Stimulated activated CD8-positive, alpha-beta memory T cell treated with anti-CD3 and anti-CD28 coated beads, Interleukin-15, amount 100 ng/mL, for 4 hours (primary cell): ENCODE measurements at regions not wholly inside any gene's neighbourhood (a gene's known extent, or its start where the extent isn't known, plus 50 kb on each side); places are given as distances from the start of the nearest gene placed in this dataset.

Experiments
- DNase-seq, 2 donors: peaks; one replicate each; pipeline ENCODE4 v3.0.0-alpha.2; 2020; ENCODE audit warnings: low read depth in 2 of 2

DNA sequence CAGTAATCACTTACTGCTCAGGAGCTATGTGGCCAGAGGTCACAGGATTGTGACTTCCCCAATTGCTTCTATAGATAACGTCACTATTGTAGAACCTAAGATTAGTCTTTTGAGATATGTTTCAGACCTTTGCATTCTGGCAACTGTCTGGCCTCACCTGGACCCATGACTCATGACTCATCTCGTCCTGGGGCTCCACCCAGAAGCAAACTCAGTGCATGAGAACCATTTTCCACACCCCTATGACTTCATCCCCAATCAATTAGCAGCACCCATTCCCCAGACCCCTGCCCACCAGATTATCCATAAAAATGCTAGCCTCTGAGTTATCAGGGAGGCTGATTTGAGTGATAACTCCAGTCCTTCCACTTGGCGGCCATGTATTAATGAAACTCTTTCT lies 186.9 kb downstream of the EMP1 start:
- DNase-seq: no peak

DNA sequence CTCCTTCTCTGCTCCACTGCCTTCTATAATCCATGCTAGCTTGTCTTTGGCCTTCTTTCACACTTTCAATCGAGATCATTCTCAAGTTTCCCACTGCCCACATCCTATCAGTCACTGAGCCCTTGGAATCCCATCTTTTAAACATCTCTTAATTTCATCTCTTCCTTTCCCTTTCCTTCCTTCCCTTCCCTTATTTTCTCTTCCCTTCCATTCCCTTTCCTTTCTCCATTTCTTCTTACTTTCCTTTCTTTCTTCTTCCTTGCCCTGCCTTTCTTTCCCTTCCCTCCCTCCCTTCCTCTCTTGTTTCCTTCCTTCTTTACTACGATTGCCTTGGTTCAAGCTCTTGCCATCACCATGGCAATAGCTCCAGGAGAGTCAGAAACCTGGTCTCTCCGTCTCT lies 183.8 kb downstream of the EMP1 start:
- DNase-seq: no peak

DNA sequence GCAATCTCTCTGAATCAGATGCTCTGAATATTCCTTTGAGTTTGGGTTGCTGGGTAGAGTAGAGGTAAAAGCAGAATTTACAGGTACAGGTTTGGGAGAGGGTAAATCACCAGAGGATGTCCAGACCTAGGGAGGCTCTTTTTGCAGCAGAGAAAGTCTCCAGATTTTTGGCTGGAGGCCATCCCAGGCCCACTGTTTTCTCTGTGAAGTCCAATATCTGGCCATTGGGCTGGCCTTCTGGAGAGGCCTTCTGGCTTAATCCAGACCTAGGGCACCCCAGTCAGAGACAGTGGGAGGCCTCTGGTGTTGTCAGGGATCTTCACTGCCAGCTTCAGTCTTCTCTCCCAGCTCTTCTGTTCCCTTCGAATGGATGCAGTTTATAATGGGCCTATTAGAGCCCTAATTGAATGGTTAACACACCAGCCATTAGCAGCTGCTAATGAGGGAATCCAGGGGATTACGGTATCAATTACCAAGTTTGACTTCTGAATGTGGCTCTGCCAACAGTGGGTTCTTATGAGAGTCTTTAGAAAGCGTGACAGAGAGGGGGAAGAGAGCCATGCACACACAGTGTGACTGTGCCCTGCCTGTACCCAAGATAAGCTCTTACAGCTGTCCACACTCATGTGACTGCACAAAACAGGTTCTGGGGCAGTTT lies 183.1 kb downstream of the EMP1 start:
- DNase-seq: no peak

DNA sequence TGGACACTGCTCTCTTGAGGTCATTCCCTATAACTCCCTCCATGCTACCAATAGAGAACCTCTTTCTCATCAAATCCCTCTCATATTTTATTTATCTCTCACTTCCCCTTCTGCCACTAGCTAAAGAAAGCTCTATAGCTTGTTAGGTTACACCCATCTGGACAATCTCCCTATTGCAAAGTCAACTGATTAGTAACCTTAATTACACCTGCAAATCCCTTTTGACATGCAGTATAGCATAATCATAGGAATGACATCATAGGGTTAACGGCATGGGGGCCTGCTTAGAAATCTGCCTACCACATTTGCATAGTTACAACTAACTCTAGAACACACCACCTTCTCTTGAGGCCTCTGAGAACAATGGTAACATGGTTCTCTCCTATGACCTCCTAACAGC lies 181.2 kb downstream of the EMP1 start:
- DNase-seq: no peak

DNA sequence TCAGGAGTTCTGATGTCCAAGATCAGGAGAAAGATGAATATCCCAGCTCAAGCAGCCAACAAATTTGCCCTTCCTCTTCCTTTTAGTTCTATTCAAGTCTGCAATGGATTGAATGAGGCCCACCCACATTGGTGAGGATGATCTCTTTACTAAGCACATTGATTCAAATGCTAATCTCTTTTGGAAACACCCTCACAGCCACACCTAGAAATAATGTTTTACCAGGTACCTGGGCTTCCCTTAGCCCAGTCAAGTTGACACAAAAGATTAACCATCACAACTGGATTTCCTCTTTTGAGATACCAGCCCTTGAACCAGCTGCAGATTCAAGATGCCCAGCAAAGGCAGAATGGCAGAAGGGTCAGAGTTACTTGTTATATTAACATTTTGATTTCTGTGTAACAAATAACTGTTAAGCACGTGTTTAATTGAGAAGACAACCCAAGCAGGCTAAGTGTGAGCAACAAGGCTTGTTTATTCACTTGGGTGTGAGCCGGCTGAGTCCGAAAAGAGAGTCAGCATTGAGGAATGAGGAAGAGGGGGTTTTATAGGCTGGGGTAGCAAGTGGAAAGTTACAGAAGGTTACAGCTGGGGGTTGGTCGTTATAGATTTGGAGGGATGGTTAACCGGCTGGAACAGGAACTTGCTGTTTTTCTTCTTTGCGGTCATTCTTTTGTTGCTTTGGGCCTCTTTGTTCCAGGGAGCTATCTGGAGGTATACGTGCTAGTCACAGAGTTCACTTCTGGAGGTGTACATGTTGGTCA lies 180.3 kb downstream of the EMP1 start:
- no peak for DNase-seq

DNA sequence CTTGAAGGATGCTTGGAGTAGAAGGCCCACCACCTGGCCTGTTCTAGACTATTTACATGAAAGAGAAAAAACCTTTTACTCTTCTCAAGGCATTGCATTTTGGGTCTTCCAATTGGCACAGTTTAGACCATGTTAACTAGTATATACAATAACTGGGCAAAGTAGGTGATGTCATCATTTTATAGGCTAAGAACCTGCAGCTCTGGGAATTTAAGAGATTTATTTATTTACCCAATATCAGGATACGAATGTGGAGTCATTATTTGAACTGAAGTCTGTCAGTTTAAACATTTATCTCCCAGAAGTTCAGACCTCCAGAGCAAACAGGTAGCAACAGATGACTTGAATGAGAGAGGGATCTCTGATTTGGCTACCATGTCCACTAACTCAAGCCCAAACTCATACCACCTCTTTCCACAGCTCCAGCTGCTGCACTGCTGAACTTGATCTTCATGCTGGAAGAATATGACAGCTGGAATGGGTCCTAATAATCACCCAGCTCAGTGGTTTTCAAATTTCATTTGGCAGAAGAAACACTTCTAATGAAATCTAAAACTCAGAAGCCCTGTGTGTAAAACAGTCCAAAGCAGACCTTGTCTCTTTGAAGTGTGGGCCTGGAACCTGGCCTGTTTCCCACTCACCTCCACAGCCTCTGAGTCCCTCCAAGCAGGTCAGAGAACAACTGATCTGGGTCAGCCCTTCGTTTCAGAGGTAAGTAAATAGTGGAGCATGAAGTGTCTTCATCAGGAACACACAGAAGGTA lies 179.2 kb downstream of the EMP1 start:
- no peak for DNase-seq

DNA sequence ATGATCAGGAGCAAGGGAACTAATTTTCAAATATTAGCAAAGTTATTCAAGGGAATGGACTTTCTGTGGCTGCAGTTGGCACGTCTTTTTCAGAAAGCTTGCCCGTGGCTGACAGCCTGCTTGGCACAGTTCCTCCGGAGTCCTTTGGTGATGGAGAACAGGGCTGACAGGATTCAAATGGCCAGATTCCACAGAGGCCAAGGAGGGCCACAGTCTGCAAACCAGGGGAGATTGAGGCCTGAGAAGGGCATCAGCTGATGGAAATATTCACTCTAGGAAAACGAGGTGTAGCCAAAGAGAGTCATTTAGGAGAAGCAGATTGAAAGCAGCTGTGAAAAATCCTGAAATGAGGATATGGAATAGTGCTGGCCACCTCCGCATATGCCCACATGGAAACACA lies 178.3 kb downstream of the EMP1 start:
- DNase-seq: no peak

DNA sequence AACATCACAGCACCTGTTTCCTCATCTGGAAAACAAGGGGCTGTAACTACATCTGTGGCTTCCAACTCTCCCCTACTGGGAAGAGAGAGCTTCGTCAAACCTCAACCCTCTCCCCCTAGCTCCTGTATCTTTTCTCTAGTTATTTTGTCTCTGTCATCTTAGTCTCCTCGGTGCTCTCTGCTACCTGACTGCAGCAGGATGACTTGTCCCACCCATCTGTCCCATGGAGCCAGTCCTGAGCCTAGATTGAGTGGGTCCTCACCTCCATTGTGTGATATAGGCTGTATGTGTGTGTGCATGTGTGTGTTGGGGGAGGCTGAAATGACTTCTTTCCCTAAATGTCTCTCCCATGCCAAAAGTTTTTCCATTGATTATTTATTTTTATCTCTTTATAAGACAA lies 177.3 kb downstream of the EMP1 start:
- DNase-seq: no peak

DNA sequence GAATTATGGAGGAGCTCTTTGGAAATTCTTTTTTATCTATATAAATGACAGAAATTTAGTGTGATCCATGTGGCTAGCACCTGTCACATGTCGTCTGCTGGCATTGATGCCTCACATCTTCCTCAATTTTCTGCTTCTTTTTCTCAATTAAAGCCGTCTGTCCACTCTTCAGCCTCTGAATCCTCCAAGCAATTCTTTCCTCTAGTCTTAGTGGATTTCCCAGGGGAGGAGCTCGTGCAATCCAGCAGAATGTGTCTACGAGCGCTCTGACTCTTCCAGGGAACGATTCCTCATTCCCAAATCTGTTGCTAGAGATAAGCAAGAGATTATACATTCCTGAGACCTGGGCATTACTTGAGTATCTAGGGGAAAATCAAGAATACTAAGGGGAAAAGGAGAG lies 176.6 kb downstream of the EMP1 start:
- no peak for DNase-seq

DNA sequence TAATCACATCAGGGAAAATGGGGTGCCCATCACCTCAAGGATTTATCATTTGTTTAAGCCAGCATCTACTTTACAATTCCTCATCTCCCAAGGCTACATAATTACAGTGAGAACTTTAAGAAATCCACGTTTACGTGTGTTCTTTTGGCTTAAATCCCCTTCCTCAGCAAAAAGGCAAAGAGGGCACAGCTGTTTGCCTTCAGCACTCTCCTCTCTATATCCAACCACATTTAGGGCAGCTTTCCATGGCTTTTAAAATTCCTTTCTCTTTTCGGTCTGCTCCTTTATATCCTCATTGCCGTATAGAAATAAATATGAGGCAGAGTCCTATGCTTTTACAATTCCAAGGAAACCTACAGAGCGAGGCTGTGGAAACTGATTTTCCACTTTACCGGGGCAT lies 175.9 kb downstream of the EMP1 start:
- DNase-seq: no peak

DNA sequence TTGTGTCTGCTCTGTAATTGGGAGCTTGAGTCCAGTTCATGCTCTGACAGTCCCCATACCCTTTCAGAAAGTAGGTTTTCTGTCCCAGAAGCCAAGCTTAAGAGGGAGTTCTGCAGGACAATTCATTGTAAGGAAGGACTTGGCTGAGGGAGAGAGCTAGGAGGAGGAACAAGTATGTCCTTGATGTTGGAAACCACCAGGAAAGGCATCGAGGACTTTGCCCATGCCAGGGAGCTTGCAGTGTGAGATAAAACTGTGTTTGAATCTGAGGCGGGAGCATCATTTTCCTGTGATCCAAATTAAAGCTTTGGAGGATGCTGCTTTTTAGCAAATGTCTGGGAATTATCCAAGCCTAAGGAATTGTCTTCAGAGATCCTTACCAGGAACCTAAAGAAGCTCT lies 175.3 kb downstream of the EMP1 start:
- DNase-seq: no peak

DNA sequence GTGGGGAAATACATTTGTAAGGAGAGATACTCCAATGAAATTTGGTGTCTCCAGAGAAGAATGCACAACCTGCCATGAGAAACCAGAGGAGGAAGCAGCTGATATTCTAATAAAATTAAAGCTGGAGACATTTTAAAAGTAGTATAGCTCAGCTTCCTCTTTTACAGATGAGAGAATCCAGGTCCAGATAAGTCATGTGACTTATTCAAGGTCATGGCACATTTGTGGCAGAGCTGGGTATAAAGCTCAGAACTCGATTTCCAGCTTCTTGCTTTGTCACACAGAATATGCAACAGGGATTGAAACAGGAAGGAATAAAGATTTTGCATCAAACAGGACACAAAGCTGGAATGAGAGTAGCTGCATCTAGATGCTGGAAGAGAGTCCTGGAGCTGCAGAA lies 174.8 kb downstream of the EMP1 start:
- DNase-seq: no peak

DNA sequence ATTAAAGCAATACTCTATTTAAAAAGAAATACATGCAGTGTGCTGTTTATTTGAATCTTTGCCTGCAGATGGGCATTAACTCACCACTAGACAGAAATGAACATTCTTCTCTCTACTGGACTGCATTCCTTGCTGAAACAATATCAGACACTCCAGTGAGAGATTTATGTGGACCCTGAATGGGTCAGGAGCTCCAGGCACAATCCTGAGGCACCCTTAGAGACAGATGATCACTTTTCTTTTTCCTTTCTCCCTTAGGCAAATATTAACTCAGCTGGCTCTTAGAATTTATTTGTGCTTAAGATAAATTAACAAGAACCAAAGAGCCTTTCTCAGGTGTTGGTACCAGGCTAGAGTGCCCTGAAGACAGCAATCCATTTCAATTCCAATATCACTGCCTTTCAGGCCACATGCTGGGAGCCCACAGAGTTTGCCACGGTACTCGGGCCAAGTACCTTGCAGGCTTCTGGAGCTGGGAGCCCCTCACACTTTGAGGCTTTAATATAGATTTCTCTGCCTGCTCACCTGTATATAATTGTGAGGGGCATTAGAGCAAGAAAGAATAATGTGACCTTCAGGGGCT lies 173.0 kb downstream of the EMP1 start:
- no peak for DNase-seq

DNA sequence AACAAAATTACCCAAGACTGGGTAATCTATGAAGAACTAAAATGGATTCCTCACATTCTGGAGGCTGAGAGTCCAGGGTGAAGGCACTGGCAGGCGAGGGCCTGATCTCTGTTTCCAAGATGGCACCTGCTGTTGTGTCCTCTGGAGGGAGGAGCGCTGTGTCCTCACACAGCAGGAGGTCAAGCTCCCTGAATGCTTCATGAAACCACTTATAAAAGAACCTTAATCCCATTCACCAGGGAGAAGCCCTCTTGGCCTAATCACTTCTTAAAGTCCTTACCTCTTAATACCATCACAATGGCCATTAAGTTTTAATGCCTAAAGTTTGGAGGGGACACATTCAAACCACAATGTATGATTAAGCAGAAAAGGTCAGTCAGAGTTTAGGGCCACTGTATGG lies 172.4 kb downstream of the EMP1 start:
- DNase-seq: no peak

DNA sequence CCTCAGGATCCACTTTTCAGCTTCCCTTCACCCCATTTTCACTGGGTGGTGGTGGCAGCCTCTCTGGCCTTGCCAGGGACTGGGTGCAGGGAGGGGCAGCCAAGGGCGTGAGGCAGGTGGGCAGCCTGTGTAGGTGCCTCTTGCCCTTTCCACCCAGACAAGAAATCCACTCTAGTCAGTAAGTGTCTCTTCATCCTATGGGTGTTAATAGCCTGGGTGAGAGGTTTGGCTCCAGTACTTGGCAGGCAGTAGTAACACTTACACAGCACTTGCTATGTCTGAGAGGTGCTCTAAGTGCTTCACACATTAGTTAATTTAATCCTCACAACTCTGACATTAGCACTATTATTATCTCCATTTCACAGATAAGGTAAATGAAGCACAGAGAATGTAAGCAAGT lies 171.9 kb downstream of the EMP1 start:
- DNase-seq: no peak

DNA sequence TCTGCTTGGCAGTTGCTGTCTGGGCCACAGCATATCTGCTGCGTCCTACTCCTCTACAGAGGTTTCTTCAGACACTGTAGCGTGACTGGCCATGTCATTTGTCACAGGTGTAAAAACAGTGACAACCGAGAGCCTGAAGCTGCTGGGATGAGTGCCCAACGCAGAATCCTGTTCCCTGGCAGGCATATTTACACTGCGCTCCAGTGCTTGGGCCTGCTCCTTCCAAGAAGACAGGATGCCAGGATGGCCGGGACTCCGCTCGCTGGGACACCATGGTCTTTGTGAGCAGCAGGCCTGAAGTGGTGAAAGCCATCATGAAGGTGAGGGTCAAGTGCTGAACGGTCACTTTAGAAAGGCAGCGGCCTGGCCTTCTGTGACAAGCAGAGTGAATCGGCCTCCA lies 171.4 kb downstream of the EMP1 start:
- DNase-seq: no peak

DNA sequence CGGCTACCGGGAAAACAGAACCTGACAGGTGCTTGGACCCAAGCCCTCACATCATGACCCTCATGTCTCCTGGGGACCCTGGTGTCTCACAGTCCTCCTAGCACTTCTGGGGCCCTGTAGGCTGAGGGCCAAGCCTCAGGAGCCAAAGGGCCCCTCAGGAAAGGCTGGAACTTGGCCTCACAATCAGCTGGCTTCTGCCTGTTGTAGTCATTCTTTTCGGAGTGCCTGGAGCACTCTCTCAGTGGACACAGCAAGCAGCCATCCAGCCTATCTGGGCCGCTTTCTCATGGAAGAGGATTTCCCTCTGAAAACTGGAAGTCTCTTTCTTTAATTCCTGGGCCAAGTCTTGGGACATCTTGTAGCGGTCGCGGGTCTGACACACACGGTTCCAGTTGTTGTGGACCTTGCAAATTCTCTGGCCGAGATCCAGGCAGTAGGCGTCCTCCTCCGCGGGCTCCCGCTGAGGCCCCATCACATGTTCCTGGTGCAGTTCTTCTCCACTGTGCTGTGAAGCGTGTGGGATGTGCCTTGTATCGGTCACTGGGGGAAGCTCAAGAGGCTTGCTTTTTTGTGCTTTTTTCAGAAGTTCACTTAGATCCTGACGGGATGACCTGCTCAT lies 169.3 kb downstream of the EMP1 start:
- no peak for DNase-seq

DNA sequence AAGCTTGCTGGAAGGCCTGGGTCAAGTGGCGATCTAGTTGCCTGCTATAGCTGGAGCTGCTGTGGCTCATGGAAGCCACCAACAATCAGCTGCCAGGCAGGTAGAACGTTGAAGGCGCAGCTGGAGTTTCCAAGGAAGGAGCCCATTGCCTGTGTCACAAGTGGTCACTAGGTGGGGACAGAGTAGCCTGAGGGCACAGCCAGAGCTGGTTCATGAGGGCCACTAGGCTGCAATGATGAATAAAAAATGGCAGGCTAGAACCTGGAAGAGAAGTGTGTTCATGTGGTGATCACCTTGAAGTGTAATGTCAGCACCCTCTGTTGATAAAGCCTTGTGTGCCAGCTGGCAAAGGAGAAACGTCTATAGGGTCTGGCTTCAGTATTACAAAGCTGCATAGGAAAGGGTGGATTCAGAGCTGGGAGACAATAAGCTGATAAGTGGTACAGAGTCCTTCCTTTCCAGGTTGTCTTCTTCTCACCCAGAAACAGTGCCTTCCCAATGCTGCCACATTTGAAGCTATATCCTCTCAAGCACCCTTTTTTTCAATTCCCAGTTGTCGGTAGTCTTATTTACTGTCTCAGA lies 165.8 kb downstream of the EMP1 start:
- DNase-seq: no peak

DNA sequence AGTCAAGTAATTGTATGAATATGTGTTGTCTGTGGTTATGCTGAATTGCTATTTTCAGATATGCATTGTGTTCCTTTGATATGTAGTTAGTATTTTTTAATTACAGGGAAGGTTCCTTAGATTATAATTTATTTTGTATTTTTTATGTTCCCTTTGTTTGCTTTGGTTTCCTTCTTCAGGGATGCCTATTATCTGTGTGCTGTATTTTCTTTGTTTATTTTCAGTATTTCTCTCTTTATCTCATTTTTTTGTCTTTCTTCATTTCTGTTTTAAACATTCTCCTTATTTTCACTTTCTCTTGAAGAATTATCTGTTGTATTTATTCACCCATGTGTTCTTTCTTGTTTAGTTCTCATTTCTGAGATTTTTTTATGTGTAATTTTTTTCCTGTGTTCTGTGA lies 163.1 kb downstream of the EMP1 start:
- DNase-seq: no peak

DNA sequence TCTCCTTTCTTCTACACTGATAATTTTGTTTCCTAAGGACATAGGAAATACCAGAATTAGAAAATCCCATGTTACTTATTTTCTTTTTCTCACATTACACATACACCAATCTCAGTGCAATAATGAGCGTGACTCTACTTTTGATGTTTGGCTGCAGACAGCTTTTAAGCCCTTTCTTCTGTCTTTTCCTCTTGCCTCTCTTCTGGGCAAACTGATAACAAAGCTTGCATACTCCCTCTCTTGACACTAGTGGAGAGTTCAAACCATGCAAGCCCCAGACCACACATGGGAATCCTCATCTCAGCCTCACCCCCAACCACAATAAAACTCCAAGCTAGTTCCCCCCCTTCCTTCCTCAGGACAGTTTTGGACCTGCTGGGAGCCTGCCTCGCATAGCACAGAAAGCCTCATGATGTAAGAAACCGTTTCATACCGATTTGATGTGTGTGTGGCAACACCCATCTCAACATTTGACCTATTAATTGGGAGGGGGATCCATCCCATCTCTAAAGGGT lies 161.9 kb downstream of the EMP1 start:
- DNase-seq: no peak

DNA sequence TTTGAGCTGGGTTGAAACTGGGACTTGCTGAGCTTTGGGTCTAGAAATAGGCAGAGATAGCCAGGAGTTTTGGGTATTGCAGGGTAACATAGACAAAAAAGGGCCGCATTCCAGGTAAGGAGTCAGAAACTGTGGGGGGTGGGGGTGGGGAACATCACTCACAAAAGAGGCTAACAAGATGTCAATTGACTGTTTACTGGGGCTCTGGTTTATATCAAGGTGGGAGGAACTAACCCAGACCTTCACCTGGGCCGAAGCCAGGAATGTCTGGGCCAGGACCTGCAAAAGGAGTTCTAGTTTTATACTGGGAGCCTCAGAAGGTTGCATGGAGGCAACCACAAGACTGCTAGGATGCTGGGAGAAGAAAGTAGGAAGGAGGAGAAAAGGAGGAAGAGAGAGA lies 154.4 kb downstream of the EMP1 start:
- no peak for DNase-seq

DNA sequence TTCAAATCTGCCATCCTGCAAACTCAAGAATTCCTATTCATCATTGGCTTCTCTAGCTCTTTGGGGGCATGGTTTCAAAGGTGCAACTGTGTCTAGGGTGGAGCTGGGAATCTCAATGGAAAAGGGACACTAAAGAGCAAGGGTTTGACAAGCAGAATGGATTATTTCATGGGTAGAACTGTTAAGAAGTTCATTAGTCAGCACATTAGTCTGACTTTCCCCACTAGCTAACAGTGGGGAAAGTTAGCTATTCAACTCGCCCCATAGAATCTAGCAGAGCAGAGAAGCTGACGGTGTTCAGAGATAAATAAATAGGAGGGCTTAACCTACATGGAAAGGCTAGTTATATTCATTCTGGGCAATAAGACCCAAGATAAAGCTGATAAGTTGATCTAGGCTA lies 153.9 kb downstream of the EMP1 start:
- DNase-seq: no peak
